Astrocyte (in vitro differentiated cells and primary cell): ENCODE measurements at regions not wholly inside any gene's neighbourhood (a gene's known extent, or its start where the extent isn't known, plus 50 kb on each side); places are given as distances from the start of the nearest gene placed in this dataset.
"Not testable (repeated sequence)": the region's sequence is repeated elsewhere in the genome, so short reads cannot be mapped to it uniquely, and the experiment has no call there.

ENCODE experiments used
- DNase-seq: peaks from one replicate; pipeline ENCODE4 v3.0.0-alpha.2; 2010; ENCODE audit warnings: low read depth
- FAIRE-seq: peaks from 2 replicates; lab custom pipeline; 2011; peaks lifted over from hg19 to GRCh38; lab: Jason Lieb, UNC
- H2AFZ ChIP-seq: 2 replicates; pipeline ENCODE4 v1.6.0; 2012; ENCODE audit warnings: low read depth, low read length, inconsistent platforms
- H3K27ac ChIP-seq: 2 replicates; pipeline ENCODE4 v1.5.1; 2011; ENCODE audit warnings: low read depth, low read length, inconsistent platforms
- H3K27me3 ChIP-seq: 2 replicates; pipeline ENCODE4 v1.6.0; 2011; ENCODE audit warnings: low read length, inconsistent platforms; ENCODE audit not compliant: insufficient read depth
- H3K36me3 ChIP-seq: 2 replicates; pipeline ENCODE4 v1.5.1; 2011; ENCODE audit warnings: low read length, inconsistent platforms; ENCODE audit not compliant: insufficient read depth
- H3K4me1 ChIP-seq: 2 replicates; pipeline ENCODE4 v1.5.1; 2011; ENCODE audit warnings: low read length, inconsistent platforms; ENCODE audit not compliant: insufficient read depth
- H3K4me2 ChIP-seq: 2 replicates; pipeline ENCODE4 v1.6.0; 2012; ENCODE audit warnings: low read length, inconsistent platforms
- H3K4me3 ChIP-seq: 2 replicates; pipeline ENCODE4 v1.5.1; 2011; ENCODE audit warnings: low read depth, mild to moderate bottlenecking, low read length, inconsistent platforms; ENCODE audit not compliant: insufficient read depth
- H3K79me2 ChIP-seq: 2 replicates; pipeline ENCODE4 v1.6.0; 2012; ENCODE audit warnings: mild to moderate bottlenecking, low read length, inconsistent platforms; ENCODE audit not compliant: insufficient read depth
- H3K9ac ChIP-seq: 2 replicates; pipeline ENCODE4 v1.6.0; 2012; ENCODE audit warnings: mild to moderate bottlenecking, low read length, inconsistent platforms
- H3K9me3 ChIP-seq: 2 replicates; pipeline ENCODE4 v1.5.1; 2012; ENCODE audit warnings: low read depth, mild to moderate bottlenecking, low read length, inconsistent platforms; ENCODE audit not compliant: insufficient read depth
- H4K20me1 ChIP-seq: 2 replicates; pipeline ENCODE4 v1.6.0; 2012; ENCODE audit warnings: low read length, inconsistent platforms; ENCODE audit not compliant: insufficient read depth
- H3K27ac Mint-ChIP-seq: one replicate; pipeline ENCODE4 v1.8.0; 2021; ENCODE audit warnings: mild to moderate bottlenecking, mixed read lengths; ENCODE audit not compliant: unreplicated experiment
- H3K27me3 Mint-ChIP-seq: one replicate; pipeline ENCODE4 v1.8.0; 2021; ENCODE audit warnings: low read depth, mixed read lengths; ENCODE audit not compliant: unreplicated experiment
- H3K36me3 Mint-ChIP-seq: one replicate; pipeline ENCODE4 v1.8.0; 2021; ENCODE audit warnings: low read depth, mixed read lengths; ENCODE audit not compliant: unreplicated experiment
- H3K4me1 Mint-ChIP-seq: one replicate; pipeline ENCODE4 v1.8.0; 2021; ENCODE audit warnings: low read depth, mixed read lengths; ENCODE audit not compliant: unreplicated experiment
- H3K4me3 Mint-ChIP-seq: one replicate; pipeline ENCODE4 v1.8.0; 2021; ENCODE audit warnings: mild to moderate bottlenecking, moderate library complexity, mixed read lengths; ENCODE audit not compliant: unreplicated experiment
- H3K9me3 Mint-ChIP-seq: one replicate; pipeline ENCODE4 v1.8.0; 2021; ENCODE audit warnings: mild to moderate bottlenecking, mixed read lengths; ENCODE audit not compliant: unreplicated experiment
- CTCF ChIP-seq: IDR thresholded peaks from 2 replicates; pipeline ENCODE4 v1.5.1; 2011; ENCODE audit warnings: low read depth, mild to moderate bottlenecking, inconsistent platforms, low read length, moderate library complexity; ENCODE audit not compliant: insufficient read depth
- EZH2 ChIP-seq: IDR thresholded peaks from 2 replicates; pipeline ENCODE4 v1.6.1; 2012; ENCODE audit warnings: mild to moderate bottlenecking, low read length, inconsistent platforms; ENCODE audit not compliant: insufficient read depth

GRCh38 chr22:22116997-22117770, 127.4 kb upstream of the VPREB1 start:
- H3K36me3 ChIP-seq, H3K79me2 ChIP-seq, H3K4me2 ChIP-seq, H3K4me1 ChIP-seq, H3K27me3 Mint-ChIP-seq, H3K27me3 ChIP-seq, FAIRE-seq, H3K4me3 Mint-ChIP-seq, H3K9ac ChIP-seq, DNase-seq, H3K4me1 Mint-ChIP-seq, H4K20me1 ChIP-seq, H3K36me3 Mint-ChIP-seq, H3K27ac Mint-ChIP-seq, H3K9me3 Mint-ChIP-seq, H3K27ac ChIP-seq, H3K4me3 ChIP-seq, H2AFZ ChIP-seq, H3K9me3 ChIP-seq: not testable (repeated sequence)

- Histone ChIP-seq H3K79me2 (no peaks in the 10 kb centered on the region), H3K4me2 (no peak overlapping the region), H3K9ac (no peak overlapping the region), H3K4me1 (peaks cover 9% of the 10 kb centered on the region), H3K9me3 (no peaks in the 10 kb centered on the region), H3K27ac (no peak overlapping the region), H4K20me1 (no peaks in the 10 kb centered on the region), H3K36me3 (no peaks in the 10 kb centered on the region), H2AFZ (no peak overlapping the region), H3K27me3 (peaks cover under 1% of the 10 kb centered on the region), H3K4me3 (no peak overlapping the region)
- FAIRE-seq, result no peak
- Mint-ChIP-seq H3K36me3 (no peaks in the 10 kb centered on the region), H3K9me3 (no peaks in the 10 kb centered on the region), H3K4me3 (no peak overlapping the region), H3K27ac (no peak overlapping the region), H3K27me3 (peaks cover 6% of the 10 kb centered on the region), H3K4me1 (peaks cover 19% of the 10 kb centered on the region)
- TF ChIP-seq CTCF, result no peak
- no peak for TF ChIP-seq EZH2
- DNase-seq, result no peak
Observed at GRCh38 chr22:22113701-22114100, 130.9 kb upstream of the VPREB1 start.

- DNase-seq, result no peak
- Histone ChIP-seq H3K4me1 (peaks cover 9% of the 10 kb centered on the region), H3K27me3 (no peaks in the 10 kb centered on the region), H3K79me2 (no peaks in the 10 kb centered on the region), H3K4me2 (no peak overlapping the region), H3K9me3 (no peaks in the 10 kb centered on the region), H3K27ac (no peak overlapping the region), H2AFZ (no peak overlapping the region), H4K20me1 (no peaks in the 10 kb centered on the region), H3K4me3 (no peak overlapping the region), H3K36me3 (no peaks in the 10 kb centered on the region), H3K9ac (no peak overlapping the region)
- Mint-ChIP-seq H3K27ac (no peak overlapping the region), H3K4me1 (peaks cover 19% of the 10 kb centered on the region), H3K4me3 (no peak overlapping the region), H3K36me3 (peaks cover 3% of the 10 kb centered on the region), H3K9me3 (no peaks in the 10 kb centered on the region), H3K27me3 (peaks cover 2% of the 10 kb centered on the region)
- TF ChIP-seq EZH2, result no peak
- TF ChIP-seq CTCF, result no peak
- no peak for FAIRE-seq
Observed at GRCh38 chr22:22112533-22113294, 130.1 kb upstream of the TOP3B start.
